GM18909 (cell line): ENCODE measurements at regions not wholly inside any gene's neighbourhood (a gene's known extent, or its start where the extent isn't known, plus 50 kb on each side); places are given as distances from the start of the nearest gene placed in this dataset.

Experiments used
- ATAC-seq: cut with Tn5 transposase; IDR thresholded peaks from one replicate; pipeline ENCODE4 v1.9.1; 2021; ENCODE audit warnings: mild to moderate bottlenecking; ENCODE audit not compliant: unreplicated experiment, poor library complexity

GRCh38 chr17:33352526-33352925, 59.4 kb upstream of the ASIC2 start:
- no peak for ATAC-seq

- ATAC-seq, result no peak
These were observed 63.2 kb upstream of the ASIC2 start for GRCh38 chr17:33356266-33356665.

DNA sequence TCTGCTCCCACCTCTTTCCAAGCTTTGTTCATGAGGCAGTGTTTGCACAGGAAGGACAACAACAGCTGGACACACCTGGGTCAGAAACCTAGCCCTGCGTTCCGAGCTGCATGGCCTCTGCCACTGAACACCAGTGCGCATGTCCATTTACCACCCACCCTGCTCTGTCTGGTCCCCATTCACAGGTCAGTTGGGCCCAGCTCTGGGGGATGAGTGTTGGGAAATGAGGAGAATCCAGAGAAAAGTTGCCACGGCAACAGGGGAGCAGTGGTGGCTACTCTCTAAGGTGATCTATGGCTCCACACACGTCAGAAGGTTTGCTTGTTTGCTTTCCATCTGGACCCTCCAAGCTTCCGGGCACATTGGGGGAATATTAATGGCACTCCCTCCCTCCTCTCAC, 70.4 kb upstream of the ASIC2 start:
- no peak for ATAC-seq

DNA sequence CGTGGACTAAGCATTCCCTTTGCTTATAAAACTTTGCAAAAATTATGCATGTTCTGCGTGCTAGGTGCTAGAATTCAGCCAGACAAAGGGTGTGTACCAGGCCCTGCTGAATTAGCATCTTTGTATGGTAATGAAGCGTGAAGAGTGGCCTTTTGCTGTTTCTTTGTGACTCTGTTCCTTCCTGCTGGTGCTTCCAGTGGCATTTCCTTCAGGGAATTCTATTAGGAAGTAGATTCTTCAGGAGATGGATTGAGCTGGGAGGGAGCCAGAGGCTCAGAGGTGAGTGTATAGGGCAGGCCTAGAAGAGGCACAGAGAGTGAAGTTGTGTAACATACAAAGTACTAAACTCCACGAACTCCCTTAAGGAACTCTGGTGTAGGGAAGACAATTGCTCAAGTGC, 73.9 kb upstream of the ASIC2 start:
- no peak for ATAC-seq

GRCh38 chr17:33369149-33369548, 76.1 kb upstream of the ASIC2 start:
- ATAC-seq, result no peak

DNA sequence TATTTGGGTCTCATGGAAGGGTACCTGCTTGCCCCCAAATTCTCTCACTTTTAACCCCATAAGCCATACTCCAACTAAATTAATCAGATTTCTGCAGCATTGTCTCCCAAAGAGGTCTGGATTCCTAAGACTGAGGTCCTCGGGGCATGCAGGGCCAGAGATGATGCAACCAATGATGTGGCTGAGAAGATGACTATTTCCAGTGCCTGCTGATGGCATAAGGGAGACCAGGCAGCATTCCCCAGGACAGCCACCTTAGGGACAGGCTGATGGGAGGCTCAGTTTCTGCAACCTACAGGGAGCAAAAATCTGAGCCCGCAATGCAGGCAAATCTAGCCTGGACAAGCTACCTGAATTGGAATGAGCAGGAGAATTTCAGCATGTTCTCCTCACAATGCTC, 76.8 kb upstream of the ASIC2 start:
- ATAC-seq, result no peak

- no peak for ATAC-seq
These were observed 77.3 kb upstream of the ASIC2 start for GRCh38 chr17:33370401-33370800.

- ATAC-seq, result no peak
These were observed 78.3 kb upstream of the ASIC2 start for GRCh38 chr17:33371377-33371776.

GRCh38 chr17:33373273-33373672, 80.2 kb upstream of the ASIC2 start:
- ATAC-seq, result no peak

GRCh38 chr17:33375103-33375502, 82.0 kb upstream of the ASIC2 start:
- no peak for ATAC-seq

- no peak for ATAC-seq
These were observed 82.7 kb upstream of the ASIC2 start for GRCh38 chr17:33375783-33376182.

GRCh38 chr17:33377837-33378595, 84.9 kb upstream of the ASIC2 start:
- no peak for ATAC-seq

DNA sequence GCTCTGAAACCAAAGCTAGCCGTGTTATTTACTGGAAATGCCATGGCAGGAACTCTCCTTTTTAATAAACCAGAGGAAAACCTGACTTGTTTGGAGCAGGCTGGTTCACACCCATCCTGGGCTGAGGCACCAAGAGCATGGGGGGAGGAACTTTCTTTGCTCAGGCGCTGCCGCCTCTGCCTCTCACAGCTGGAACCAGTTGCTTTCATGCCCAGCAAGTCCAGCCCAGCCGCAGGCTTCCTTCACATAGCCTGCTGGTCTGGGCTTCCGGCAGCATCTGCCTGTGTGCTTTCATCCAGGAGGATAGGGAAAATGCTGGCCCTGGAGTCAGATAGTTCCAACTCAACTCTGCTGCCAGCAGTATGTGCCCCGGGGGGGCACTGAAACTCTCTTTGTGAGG, 88.1 kb upstream of the ASIC2 start:
- no peak for ATAC-seq

DNA sequence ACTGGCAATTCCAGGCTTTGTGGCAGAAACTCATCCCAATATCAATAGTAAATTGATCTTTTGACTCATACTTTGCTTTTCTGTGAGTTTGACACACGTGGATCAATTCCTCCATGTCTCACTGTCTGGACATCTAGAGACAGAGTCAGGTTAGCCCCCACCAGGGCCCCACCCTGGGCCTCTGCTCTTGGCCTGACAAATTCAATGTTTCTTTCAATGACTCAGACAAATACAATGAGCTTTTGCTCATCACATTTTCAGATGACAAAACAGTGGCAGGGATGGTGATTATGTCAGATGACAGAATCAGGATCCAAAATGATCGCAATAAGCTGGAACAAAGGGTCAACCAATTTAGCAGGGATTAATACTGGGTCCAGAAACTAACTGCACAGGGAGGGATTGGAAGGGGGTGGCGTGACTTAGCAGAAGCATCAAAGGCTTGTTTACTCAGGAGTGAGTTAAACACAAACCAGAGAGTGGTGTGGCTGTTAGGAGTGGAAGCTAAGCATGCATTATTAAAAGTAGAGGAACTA, 90.5 kb upstream of the ASIC2 start:
- no peak for ATAC-seq

- no peak for ATAC-seq
These were observed 92.0 kb upstream of the ASIC2 start for GRCh38 chr17:33385133-33385532.

- ATAC-seq, result no peak
These were observed 92.6 kb upstream of the ASIC2 start for GRCh38 chr17:33385713-33386112.

GRCh38 chr17:33387406-33387805, 94.3 kb upstream of the ASIC2 start:
- ATAC-seq, result no peak

- ATAC-seq, result no peak
These were observed 96.5 kb upstream of the ASIC2 start for GRCh38 chr17:33389504-33390135.

- no peak for ATAC-seq
These were observed 97.5 kb upstream of the ASIC2 start for GRCh38 chr17:33390479-33391176.

- no peak for ATAC-seq
These were observed 103.7 kb upstream of the ASIC2 start for GRCh38 chr17:33396818-33397217.

- ATAC-seq, result no peak
These were observed 105.3 kb upstream of the ASIC2 start for GRCh38 chr17:33398386-33398785.
